A673 (cell line): ENCODE measurements at regions not wholly inside any gene's neighbourhood (a gene's known extent, or its start where the extent isn't known, plus 50 kb on each side); places are given as distances from the start of the nearest gene placed in this dataset.

Experiments
- EZH2 ChIP-seq: fragments of 200-600 bp; sonication (generic); IDR thresholded peaks from 2 replicates; pipeline ENCODE4 v1.6.1; 2017; ENCODE audit warnings: borderline replicate concordance, low read depth, mild to moderate bottlenecking, mixed read lengths, antibody characterized with exemption, low read length; ENCODE audit not compliant: poor library complexity, severe bottlenecking
- TF ChIP-seq, protein P1 (sequence below): fragments of 300-800, 200-600 bp; sonication (generic); conservative IDR thresholded peaks from 2 replicates; pipeline ENCODE4 v1.5.1; 2017; ENCODE audit warnings: low read depth, mild to moderate bottlenecking, antibody characterized with exemption, low read length, moderate library complexity, mixed read lengths

DNA sequence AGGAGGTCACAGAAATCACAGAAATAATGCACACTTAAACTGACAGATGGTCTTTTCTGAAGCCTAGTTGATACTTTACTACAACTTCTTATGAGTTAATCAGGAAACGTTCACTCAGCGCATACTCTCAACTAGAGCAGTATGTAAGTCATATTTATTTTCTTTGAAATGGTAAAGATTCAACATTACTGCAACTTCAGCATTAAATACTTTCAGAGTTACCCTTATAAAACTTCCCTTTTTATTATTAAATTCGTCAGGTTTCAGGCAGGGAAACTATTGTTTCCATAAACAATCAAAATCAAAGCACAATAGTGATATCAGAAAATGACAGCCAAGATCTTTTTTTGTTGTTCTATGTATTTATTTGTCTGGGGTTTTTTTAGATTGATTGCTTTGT is 222.6 kb upstream of the RND3 start:
- TF ChIP-seq, protein P1, sequence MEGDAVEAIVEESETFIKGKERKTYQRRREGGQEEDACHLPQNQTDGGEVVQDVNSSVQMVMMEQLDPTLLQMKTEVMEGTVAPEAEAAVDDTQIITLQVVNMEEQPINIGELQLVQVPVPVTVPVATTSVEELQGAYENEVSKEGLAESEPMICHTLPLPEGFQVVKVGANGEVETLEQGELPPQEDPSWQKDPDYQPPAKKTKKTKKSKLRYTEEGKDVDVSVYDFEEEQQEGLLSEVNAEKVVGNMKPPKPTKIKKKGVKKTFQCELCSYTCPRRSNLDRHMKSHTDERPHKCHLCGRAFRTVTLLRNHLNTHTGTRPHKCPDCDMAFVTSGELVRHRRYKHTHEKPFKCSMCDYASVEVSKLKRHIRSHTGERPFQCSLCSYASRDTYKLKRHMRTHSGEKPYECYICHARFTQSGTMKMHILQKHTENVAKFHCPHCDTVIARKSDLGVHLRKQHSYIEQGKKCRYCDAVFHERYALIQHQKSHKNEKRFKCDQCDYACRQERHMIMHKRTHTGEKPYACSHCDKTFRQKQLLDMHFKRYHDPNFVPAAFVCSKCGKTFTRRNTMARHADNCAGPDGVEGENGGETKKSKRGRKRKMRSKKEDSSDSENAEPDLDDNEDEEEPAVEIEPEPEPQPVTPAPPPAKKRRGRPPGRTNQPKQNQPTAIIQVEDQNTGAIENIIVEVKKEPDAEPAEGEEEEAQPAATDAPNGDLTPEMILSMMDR = no peak
- TF ChIP-seq EZH2 = no peak
